Activated T-cell treated with anti-CD3 and anti-CD28 coated beads, Interleukin-2, amount 50 U/mL, for 48 hours (primary cell): ENCODE measurements at regions not wholly inside any gene's neighbourhood (a gene's known extent, or its start where the extent isn't known, plus 50 kb on each side); places are given as distances from the start of the nearest gene placed in this dataset.

Source experiments
- DNase-seq, 2 experiments: peaks; one replicate each; pipeline ENCODE4 v3.0.0-alpha.2; 2020

DNA sequence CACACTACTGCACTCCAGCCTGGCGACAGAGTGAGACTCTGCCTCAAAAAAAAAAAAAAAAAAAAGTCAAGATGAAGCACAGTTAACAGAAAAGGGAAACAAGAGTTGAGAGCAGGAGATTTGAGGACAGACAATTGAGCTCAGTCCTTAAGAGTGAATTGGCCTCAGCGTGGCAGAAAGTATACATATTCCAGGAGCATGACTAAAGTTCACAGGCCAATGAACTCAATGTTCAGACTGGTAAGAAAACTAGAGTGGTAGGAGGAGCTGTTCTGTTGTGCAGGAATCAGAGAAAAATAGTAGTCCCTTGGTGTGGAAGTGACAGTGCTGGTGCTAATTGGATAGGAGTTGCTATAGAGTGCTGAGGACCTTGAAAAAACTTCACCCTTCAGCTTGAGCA, 60.0 kb downstream of the NRN1 start:
- DNase-seq = no peak

DNA sequence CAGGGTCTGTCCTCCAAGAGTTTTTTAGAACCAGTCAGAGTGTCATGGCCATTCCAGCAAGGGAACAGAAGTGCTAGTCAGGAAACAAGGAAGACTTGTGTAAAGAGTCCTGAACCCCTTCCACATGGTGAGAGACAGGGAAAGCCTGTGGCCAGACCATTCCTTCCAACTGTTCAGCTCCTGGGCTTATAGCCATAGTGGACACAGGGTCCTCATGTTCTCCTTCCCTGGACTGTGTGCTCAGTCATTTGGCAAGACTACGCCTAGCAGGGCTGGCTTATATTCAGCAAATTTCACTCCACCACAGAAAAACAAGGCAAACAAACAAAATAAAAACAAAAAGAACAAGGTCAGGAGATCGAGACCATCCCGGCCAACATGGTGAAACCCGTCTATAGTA, 60.5 kb downstream of the NRN1 start:
- DNase-seq = no peak

DNA sequence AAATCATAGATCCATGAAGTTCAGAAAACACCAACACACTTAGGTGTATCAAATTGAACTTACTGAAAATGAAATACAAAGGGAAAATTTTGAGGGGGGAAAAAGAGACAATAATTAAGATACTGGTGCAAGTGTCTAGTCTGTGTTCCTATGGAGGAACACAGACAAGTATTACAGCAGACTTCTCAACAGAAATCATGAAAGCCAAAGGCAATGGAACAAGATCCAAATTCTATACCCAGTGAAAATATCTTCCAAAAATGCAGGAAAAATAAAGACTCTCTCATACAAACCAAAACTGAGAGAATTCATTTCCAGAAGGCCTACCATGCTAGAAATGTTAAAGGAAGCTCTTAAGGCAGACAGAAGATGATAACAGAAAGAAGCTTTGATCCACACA, 63.1 kb downstream of the NRN1 start:
- no peak for DNase-seq

DNA sequence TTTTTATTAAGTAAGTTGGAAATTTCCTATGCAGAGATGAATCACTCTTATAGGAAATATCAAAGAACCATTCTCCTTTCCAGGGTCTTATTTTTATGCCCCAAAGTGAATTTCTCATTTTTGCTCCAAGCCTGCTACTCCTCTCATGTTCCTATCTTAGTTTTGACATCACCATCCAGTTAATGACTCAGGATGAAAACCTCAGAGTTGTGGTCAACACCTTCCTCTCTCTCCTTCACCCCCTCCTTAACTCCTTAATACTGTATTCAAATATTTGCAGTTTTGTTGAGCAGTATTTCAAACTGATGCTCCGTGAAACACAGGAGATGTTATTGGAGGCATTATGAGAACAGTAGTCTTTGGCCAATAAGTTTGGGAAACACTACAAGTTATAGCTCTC, 64.1 kb downstream of the NRN1 start:
- DNase-seq = no peak

DNA sequence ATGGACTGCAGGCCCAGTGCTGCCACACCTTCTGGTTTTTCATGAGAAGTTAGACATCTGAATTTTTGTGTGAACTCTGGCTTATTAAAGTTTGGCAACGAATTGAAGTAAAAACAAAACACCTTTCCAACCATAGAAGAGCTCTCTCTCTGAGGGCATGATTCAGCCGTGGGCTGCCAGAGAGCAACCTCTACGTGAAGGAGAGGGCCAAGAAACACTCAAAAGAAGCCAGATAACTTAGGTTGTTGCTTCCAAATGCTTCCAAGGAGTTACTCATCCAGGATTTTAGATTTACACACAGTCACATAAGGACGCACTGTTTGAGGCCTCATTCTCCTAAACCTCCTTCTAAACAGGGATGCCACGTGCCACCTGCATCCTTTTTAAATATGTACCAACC, 65.5 kb downstream of the NRN1 start:
- no peak for DNase-seq

DNA sequence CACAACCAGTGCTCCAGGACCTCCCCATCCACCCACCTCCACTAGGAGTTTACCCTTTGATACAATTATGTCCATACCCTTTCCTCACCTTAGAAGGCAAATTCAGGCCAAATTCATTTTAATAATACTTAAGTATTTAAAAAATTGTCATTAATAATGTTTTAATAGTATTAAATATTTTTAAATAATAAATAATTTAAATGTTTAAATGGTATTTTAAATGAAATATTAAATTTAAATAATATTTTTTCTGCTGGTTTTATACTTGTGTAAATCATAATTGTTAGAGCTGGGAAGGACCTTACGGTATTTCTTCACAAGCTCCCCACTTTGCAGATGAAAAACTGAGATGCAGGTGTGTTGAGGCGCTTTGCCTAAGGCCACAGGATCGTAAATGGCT, 67.8 kb downstream of the NRN1 start:
- no peak for DNase-seq

DNA sequence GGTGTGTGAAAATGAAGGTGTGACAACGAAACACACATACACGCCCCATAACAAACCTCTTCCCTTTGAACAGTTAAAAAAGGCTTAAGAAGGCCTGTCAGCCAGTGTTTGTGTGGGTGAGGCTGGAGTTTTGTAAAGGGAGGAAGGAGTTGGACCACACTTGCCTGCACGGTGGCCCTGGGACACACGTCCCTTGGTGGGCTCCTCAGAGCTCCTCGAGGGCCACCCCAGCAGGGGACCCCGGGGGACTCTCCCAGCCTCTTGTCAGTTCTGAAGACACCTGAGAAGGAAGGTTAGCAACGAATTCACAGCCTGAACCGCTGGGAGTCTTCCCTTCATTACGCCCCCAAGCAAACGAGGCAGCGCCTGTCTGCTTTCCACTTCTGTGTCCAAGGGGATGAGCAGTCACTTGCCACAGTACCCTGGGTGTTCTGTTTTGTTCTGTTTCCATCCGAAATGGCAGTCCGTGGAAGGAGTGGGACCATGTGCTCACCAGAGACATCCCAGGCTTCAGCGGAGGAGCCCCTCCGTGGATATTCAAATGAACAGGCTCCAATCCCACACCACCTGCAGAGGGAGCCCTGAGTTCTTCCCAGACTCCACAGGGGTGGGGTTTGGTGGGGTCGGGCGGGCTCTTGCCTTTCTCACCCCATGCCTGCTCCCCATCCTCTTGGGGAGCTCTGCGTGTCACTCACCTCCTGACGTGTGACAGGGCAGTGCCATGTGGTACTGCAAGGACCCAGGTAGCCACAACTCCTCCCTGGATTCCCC, 68.6 kb downstream of the NRN1 start:
- no peak for DNase-seq

DNA sequence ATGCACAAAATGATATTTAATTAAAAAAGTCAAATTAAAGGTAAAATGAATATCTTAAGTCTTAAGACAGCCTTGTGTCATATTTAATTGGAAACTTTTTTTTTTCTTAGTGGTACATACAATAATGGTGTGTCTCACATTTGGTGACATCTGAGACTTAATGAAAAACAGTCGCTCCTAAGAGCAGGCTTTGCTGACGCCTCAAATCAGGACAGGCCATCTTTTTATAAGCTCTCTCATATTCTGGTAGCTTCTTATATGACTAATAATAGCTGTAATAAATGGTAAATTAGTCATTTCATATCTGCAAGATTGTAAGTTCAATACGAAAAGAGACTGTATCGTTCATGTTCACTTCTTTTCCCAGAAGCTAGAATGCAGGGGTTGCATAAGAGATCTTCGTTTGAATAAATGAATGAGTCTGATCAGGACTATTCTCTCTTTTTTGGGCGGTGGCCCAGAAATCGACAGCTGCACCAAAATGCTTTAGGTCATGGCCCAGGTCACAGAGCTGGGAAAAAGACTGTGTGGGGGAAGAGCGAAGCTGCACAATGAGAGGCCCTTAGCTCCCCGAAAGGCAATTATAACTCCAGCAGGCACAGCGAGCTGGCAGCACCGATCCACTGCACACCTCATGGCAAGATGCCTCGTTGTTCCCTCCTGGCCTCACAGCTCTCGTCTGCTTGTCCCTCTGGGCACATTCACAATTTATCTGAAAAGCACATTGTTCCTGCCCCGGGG, 69.4 kb downstream of the NRN1 start:
- DNase-seq = no peak

DNA sequence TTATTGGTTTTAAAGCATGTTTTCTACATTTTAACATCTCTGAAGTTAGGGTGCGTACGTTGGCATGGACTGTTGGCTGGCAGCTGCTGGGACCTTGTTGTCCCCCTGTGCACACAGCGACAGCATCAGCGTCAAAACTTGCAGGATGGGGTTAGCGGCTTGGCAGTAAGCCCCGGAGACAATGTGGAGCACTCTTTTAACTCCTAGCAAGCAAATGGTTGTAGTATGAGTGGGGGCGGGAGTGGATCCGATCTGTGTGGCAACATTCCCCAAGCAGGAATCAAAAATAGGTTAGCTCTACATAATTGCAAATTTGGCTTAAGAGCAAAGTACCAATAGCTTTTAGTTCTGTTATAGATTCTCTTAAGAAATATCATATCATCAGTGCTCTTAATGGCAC, 70.1 kb downstream of the NRN1 start:
- DNase-seq = no peak

DNA sequence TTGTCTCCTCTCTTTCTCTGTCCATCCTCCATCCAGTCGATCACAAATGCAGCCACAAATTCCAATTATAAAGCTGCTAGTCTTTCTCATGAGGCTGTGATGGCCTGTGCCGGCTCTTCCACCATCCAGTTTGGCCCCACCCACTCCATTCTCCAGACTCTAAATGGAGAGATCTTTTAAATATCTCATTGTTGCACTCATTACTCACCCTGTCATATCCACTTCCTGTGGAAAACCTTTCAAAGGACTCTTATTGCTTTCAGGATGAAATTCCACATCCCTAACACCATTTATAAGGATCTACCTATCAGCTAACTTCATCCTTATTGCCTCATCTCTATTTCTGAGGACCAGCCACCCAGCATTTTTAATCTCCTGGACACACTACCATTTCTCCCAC, 70.6 kb downstream of the NRN1 start:
- no peak for DNase-seq

DNA sequence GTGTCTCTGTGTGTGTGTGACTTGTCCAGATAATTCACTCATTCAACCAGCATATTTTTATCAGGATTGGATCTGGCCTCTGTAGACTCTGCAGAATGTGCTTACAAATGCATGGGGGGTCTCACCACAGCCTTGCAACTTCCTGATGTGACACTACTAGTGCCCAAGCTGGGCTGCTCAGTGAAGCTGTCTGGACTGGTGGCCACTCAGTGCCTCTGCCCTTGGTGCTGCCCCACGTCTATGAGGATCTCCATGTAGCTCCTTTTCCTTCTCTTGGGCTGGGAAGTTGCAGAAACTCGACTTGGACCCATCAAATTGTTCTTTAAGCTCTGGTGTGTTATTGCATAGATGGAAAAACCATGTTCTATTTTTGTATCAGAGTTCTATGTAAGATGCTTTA, 75.8 kb downstream of the NRN1 start:
- no peak for DNase-seq

DNA sequence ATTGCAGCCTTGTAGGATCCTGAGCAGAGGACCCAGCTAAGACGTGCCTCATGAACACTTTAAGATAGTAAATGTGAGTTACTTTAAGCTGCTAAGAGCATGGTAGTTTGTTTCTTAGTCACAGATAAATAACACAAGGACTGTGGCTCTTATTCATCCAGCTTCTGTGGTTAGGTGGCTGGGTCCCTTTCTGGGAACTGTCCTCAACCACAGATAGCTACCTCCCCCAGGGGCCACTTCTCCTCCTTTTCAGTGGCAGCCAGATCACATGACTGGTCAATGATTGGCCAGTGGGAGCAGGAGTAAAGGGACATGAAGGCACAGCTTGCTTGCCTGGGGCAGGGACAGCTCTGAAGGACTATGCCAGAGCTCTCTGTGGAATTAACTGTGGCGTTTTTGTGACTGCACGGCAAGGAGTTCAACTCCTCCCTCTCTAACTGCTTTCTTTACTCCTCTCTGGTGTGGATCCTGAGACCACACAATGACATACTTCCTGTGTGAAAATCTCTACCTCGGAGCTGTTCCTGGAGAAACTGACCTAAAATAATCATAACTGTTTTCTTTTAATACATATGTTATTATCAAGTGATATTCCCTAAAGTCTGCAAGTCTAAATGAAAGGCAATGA, 76.5 kb downstream of the NRN1 start:
- no peak for DNase-seq

DNA sequence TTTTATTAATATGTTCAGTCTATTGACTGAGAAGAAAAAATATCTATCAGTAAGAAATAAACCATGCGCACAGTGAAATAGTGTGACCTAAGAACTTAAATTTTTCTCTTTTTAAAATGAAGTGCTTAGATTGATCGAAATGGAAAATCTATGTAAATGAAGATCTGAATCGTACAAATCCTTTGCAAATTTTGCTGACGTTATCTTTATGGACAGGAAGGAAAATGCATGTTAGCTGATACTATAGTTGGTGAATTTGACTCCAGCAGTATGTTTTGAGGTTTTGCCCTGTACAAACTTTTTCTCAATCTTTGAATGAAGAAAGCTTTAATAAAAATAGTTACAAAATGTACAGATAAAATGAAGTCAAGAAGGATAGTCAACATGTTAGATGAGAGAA, 82.9 kb downstream of the NRN1 start:
- DNase-seq = no peak

DNA sequence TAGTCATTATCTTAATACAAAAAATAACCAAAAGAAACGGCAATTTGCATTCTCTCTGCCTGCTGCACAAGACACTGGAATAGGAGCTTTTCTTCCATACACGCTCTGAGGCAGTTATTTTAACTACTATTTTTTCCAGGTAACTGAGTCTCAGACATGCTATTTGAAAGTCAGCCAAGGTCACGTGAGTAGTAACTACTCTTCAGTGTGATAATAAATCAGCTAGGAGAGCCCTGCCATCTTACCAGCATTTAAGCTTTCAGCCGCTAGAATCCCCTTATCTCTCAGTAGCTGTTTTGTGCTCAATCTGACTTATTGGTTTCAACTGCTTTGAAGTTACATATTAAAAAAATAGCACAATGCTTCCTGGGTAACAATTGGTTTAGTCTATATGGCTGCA, 84.5 kb downstream of the NRN1 start:
- no peak for DNase-seq

DNA sequence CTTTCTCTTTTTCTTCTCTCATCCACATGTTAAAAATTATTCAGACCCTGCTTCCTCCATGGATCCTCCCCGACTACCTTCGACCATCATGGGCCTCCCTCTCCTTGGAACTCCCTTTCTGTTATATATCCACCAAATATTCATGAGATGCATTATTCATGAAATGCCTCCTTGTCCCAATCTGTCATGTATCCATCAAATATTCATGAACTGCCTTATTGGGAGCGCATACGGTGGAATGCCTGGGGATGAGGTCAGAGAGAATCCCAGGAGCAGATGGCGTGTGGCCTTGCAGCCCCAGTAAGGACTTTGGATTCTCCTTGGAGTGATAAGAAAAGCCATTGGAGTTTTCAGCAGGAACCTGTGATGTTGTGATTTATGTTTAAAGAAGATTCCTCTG, 97.0 kb downstream of the NRN1 start:
- DNase-seq = no peak

DNA sequence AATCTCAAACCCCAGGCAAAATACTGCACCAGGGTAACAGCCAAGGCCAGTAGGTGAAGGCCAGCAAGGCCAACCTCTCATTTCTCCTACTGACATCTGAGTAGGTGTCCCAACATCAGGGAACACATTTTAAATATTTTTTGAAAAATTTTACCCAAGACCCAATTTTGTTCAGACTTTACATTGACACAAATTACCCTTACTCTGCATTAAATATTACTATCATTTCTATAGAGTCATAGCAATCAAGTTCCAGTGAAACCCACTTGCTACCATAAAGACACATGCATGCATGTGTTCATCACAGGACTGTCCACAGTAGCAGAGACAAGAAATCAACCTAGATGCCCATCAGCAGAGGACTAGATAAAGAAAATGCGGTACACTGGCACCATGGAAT, 99.9 kb downstream of the NRN1 start:
- DNase-seq = no peak

DNA sequence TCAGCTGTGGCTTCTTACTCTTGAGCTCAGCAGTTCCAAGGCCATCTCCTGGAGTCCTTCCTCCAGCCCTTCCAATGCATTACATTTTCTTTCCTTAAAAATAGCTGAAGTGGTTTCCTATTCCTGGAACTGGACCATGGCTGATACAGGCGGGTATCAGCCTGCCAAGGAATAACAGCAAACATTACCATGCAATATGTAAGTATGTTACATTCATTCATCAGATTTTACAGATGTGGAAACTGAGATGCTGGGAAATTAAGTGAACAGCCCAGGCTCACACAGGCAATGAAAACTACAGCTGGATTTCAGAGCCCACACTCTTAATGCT, 100.4 kb downstream of the NRN1 start:
- DNase-seq = no peak

DNA sequence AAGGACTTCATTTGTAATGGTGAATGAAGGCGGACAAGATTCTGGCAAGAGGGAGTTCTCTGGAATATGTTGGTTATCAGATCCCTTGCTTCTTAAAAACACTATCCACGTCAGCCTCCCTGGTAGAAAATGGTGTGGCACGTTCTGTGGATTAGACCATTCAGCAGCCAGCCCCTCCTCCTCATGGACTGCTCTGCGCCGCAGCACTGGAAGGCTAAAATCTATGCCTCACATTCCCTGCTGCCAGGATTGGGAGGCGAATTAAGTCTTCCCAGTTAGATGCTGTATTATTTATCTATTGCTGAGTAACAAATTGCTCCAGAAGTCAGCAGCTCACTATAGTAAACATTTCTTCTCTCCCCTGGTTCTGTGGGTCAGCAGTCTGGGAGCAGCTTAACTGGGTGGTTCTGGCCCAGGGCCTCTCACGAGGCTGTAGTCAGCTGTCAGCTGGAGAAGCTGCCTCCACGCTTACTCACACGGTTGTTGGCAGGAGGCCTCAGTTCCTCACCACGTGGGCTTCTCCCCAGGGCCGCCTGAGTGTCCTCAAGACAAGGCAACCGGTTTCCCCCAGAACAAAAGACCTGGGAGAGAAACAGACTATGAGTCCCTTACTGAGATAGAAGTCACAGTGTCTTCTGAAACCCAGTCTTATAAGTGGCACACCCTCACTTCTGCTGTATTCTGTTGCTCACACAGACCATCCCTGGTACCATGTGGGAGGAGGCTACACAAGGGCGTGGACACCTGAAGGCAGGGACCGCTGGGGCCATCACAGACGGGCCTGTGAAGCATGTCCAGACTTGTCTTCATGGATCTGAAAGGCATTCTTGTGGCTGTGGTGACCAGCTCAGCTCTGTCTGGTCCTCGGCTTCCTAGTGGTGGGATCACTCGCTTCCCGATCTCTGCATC, 101.0 kb downstream of the NRN1 start:
- DNase-seq = no peak

DNA sequence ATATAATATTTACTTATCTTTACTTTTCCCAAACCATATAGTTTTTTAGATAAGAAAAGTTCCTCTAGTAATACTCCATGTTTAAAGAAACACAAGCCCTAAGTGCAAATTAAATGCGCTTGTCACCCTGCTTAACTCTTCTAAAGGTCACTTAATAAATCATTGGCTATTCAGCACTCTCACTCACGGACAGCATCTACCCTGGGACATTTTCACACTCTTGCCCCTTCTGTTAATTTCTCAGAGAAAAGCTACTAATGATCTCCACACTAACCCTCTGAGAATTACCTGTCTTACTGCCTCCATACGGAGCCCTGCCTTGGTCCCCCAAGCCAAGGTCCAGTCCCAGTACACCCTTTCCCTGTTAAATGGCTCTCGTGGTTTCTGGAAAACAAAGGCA, 102.2 kb downstream of the NRN1 start:
- DNase-seq = no peak

DNA sequence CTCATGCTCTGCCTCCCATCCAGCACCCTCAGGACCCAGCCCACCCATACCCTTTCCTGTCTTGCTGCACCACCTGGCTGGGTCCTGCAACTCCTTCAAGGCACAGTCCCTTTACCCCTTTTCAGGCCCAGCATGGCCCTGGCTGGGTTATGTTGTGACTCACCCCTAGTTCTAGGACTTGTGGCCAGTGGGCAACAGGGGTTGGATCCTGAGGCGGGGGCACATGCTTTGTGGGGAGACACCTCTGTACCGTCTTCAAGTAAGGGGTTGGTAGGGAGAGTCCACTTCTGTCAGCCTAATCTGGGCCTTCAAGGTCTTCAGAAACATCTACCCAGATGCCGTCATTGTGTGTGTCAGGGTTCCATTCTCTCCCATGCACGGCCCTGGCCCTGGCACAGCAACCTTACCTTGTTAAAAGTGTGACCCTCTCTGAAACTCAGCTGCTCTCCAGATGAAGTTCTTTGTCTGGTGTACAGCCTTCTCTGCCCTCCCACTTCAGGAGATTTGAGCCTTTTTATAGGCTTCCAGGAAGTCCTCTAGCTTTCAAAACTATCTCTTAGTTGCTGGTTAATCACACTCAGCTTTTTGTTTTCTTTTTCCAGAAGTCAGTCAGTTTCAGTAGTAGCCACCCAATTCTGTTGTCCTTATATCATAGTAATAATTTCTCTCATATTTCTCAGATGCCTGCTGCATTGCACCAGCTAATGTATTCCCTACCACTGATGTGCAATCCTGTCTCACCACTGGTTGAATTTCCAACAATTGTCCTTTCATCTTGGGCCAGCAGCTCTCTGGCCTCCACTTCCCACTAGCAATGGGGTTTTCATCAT, 107.3 kb downstream of the NRN1 start:
- no peak for DNase-seq

DNA sequence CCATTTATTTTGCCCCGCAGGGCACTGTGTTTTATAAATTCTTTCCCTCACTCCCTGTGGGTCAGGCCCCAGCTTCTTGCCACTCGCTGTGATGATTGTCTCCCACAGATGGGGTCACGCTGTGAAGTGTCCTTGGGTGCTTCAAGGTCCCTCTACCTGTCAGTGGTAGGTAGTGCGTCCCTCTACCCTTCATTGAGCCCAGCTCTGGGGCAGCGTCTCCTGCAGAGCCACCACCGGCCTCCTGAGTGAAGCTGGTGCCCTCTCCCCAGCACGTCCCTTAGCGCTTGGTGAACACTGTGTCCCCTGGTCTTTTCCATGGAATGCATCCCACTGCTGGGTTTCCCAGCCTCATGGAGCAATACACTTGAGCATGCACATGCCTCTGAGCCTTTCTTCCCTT, 108.2 kb downstream of the NRN1 start:
- DNase-seq = no peak

DNA sequence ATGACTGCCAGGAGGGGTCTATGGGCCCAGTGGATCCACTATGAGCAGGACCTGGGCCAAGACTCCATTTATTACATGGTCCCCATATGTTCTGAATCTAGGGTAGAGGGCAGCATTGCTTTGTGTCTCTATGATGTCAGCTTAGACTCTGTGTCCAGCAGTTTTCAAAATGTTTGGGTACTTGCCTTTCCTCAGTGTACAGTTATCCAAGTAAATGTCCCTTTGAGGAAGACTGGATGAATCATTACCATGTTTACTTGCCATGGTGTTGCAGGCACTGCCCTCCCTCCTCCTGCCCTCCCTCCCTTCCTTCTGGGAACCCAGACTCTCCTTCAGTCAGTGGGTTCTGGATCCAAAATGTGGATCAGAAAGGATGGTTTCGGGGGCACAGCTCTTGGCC, 108.6 kb downstream of the NRN1 start:
- DNase-seq = no peak
